ENCODE measurements at regions not wholly inside any gene's neighbourhood (a gene's known extent, or its start where the extent isn't known, plus 50 kb on each side); places are given as distances from the start of the nearest gene placed in this dataset.

- peaks cover 4% of the 10 kb centered on the region for H3K27me3 ChIP-seq (ENCODE audit: control insufficient read depth, insufficient read depth, low read length)
- DNase-seq = no peak
- H3K27ac ChIP-seq (ENCODE audit: low read length) = no peak overlapping the region
- H3K36me3 ChIP-seq (ENCODE audit: control insufficient read depth, insufficient read depth, low read length) = no peaks in the 10 kb centered on the region
- 28% methylated on average over 3 of the region's 7 CpGs for WGBS (ENCODE audit: insufficient coverage)
- no peaks in the 10 kb centered on the region for H3K9me3 ChIP-seq (replicated peaks; ENCODE audit: control insufficient read depth, low read depth, low read length)
- H3K4me1 ChIP-seq (ENCODE audit: control insufficient read depth, insufficient read depth, low read length) = no peaks in the 10 kb centered on the region
- H3K4me3 ChIP-seq (ENCODE audit: low read length) = no peak overlapping the region
Observed at GRCh38 chr20:22385602-22386305, 198.6 kb downstream of the FOXA2 start.

- Histone ChIP-seq H3K4me1 (ENCODE audit: control insufficient read depth, insufficient read depth, low read length) (no peaks in the 10 kb centered on the region), H3K27ac (ENCODE audit: low read length) (no peak overlapping the region), H3K9me3 (replicated peaks; ENCODE audit: control insufficient read depth, low read depth, low read length) (no peaks in the 10 kb centered on the region), H3K4me3 (ENCODE audit: low read length) (no peak overlapping the region), H3K36me3 (ENCODE audit: control insufficient read depth, insufficient read depth, low read length) (no peaks in the 10 kb centered on the region), H3K27me3 (ENCODE audit: control insufficient read depth, insufficient read depth, low read length) (peaks cover 4% of the 10 kb centered on the region)
- no peak for DNase-seq
- WGBS (ENCODE audit: insufficient coverage) = 83% methylated on average over 2 of the region's 3 CpGs
Observed at GRCh38 chr20:22384978-22385377, 199.4 kb downstream of the FOXA2 start.

GRCh38 chr20:22383156-22383555, 201.2 kb downstream of the FOXA2 start:
- Histone ChIP-seq H3K4me3 (ENCODE audit: low read length) (no peak overlapping the region), H3K27me3 (ENCODE audit: control insufficient read depth, insufficient read depth, low read length) (peaks cover 4% of the 10 kb centered on the region), H3K4me1 (ENCODE audit: control insufficient read depth, insufficient read depth, low read length) (no peaks in the 10 kb centered on the region), H3K27ac (ENCODE audit: low read length) (no peak overlapping the region), H3K36me3 (ENCODE audit: control insufficient read depth, insufficient read depth, low read length) (no peaks in the 10 kb centered on the region), H3K9me3 (replicated peaks; ENCODE audit: control insufficient read depth, low read depth, low read length) (no peaks in the 10 kb centered on the region)
- DNase-seq = no peak
- WGBS (ENCODE audit: insufficient coverage) = 83% methylated on average over 2 of the region's 4 CpGs

- Histone ChIP-seq H3K36me3 (ENCODE audit: control insufficient read depth, insufficient read depth, low read length) (no peaks in the 10 kb centered on the region), H3K27ac (ENCODE audit: low read length) (no peak overlapping the region), H3K27me3 (ENCODE audit: control insufficient read depth, insufficient read depth, low read length) (peaks cover 4% of the 10 kb centered on the region), H3K4me3 (ENCODE audit: low read length) (no peak overlapping the region), H3K9me3 (replicated peaks; ENCODE audit: control insufficient read depth, low read depth, low read length) (no peaks in the 10 kb centered on the region), H3K4me1 (ENCODE audit: control insufficient read depth, insufficient read depth, low read length) (no peaks in the 10 kb centered on the region)
- 39% methylated on average over 4 of the region's 6 CpGs for WGBS (ENCODE audit: insufficient coverage)
- peak; percentile 20 for DNase-seq
Observed at GRCh38 chr20:22382742-22383141, 201.6 kb downstream of the FOXA2 start.

- H3K27me3 ChIP-seq (ENCODE audit: control insufficient read depth, insufficient read depth, low read length) = peaks cover 4% of the 10 kb centered on the region
- WGBS (ENCODE audit: insufficient coverage) = 20% methylated on average over 1 of the region's 4 CpGs
- no peak for DNase-seq
- H3K4me3 ChIP-seq (ENCODE audit: low read length) = no peak overlapping the region
- no peaks in the 10 kb centered on the region for H3K4me1 ChIP-seq (ENCODE audit: control insufficient read depth, insufficient read depth, low read length)
- H3K9me3 ChIP-seq (replicated peaks; ENCODE audit: control insufficient read depth, low read depth, low read length) = no peaks in the 10 kb centered on the region
- no peaks in the 10 kb centered on the region for H3K36me3 ChIP-seq (ENCODE audit: control insufficient read depth, insufficient read depth, low read length)
- no peak overlapping the region for H3K27ac ChIP-seq (ENCODE audit: low read length)
Observed at GRCh38 chr20:22381812-22382416, 202.5 kb downstream of the FOXA2 start.

GRCh38 chr20:22379472-22379871, 204.9 kb downstream of the FOXA2 start:
- Histone ChIP-seq H3K36me3 (ENCODE audit: control insufficient read depth, insufficient read depth, low read length) (no peaks in the 10 kb centered on the region), H3K9me3 (replicated peaks; ENCODE audit: control insufficient read depth, low read depth, low read length) (no peaks in the 10 kb centered on the region), H3K27me3 (ENCODE audit: control insufficient read depth, insufficient read depth, low read length) (no peaks in the 10 kb centered on the region), H3K4me1 (ENCODE audit: control insufficient read depth, insufficient read depth, low read length) (no peaks in the 10 kb centered on the region), H3K4me3 (ENCODE audit: low read length) (no peak overlapping the region), H3K27ac (ENCODE audit: low read length) (no peak overlapping the region)
- no peak for DNase-seq

GRCh38 chr20:22374678-22375590, 209.4 kb downstream of the FOXA2 start:
- WGBS (ENCODE audit: insufficient coverage) = 88% methylated on average over 2 of the region's 12 CpGs
- H3K4me3 ChIP-seq (ENCODE audit: low read length) = no peak overlapping the region
- H3K27me3 ChIP-seq (ENCODE audit: control insufficient read depth, insufficient read depth, low read length) = no peaks in the 10 kb centered on the region
- H3K27ac ChIP-seq (ENCODE audit: low read length) = peak overlapping the region; percentile 10
- no peaks in the 10 kb centered on the region for H3K4me1 ChIP-seq (ENCODE audit: control insufficient read depth, insufficient read depth, low read length)
- H3K9me3 ChIP-seq (replicated peaks; ENCODE audit: control insufficient read depth, low read depth, low read length) = no peaks in the 10 kb centered on the region
- peak; percentile 7 for DNase-seq
- no peaks in the 10 kb centered on the region for H3K36me3 ChIP-seq (ENCODE audit: control insufficient read depth, insufficient read depth, low read length)

GRCh38 chr20:22374066-22374465, 210.3 kb downstream of the FOXA2 start:
- WGBS (ENCODE audit: insufficient coverage) = no CpG with 5 or more reads among the region's 3 CpGs
- DNase-seq = no peak
- H3K36me3 ChIP-seq (ENCODE audit: control insufficient read depth, insufficient read depth, low read length) = no peaks in the 10 kb centered on the region
- no peaks in the 10 kb centered on the region for H3K4me1 ChIP-seq (ENCODE audit: control insufficient read depth, insufficient read depth, low read length)
- H3K27me3 ChIP-seq (ENCODE audit: control insufficient read depth, insufficient read depth, low read length) = no peaks in the 10 kb centered on the region
- H3K9me3 ChIP-seq (replicated peaks; ENCODE audit: control insufficient read depth, low read depth, low read length) = no peaks in the 10 kb centered on the region
- H3K4me3 ChIP-seq (ENCODE audit: low read length) = no peak overlapping the region
- no peak overlapping the region for H3K27ac ChIP-seq (ENCODE audit: low read length)

- Histone ChIP-seq H3K27me3 (ENCODE audit: control insufficient read depth, insufficient read depth, low read length) (peaks cover 1% of the 10 kb centered on the region), H3K4me1 (ENCODE audit: control insufficient read depth, insufficient read depth, low read length) (no peaks in the 10 kb centered on the region), H3K36me3 (ENCODE audit: control insufficient read depth, insufficient read depth, low read length) (no peaks in the 10 kb centered on the region), H3K4me3 (ENCODE audit: low read length) (no peak overlapping the region), H3K27ac (ENCODE audit: low read length) (no peak overlapping the region), H3K9me3 (replicated peaks; ENCODE audit: control insufficient read depth, low read depth, low read length) (no peaks in the 10 kb centered on the region)
- DNase-seq = no peak
- WGBS (ENCODE audit: insufficient coverage) = 66% methylated on average over 2 of the region's 5 CpGs
Observed at GRCh38 chr20:22373164-22373895, 211.0 kb downstream of the FOXA2 start.

- WGBS (ENCODE audit: insufficient coverage) = 20% methylated on average over 5 of the region's 5 CpGs
- H3K4me3 ChIP-seq (ENCODE audit: low read length) = no peak overlapping the region
- DNase-seq = peak; percentile 13
- no peaks in the 10 kb centered on the region for H3K36me3 ChIP-seq (ENCODE audit: control insufficient read depth, insufficient read depth, low read length)
- H3K27ac ChIP-seq (ENCODE audit: low read length) = no peak overlapping the region
- H3K9me3 ChIP-seq (replicated peaks; ENCODE audit: control insufficient read depth, low read depth, low read length) = no peaks in the 10 kb centered on the region
- no peaks in the 10 kb centered on the region for H3K4me1 ChIP-seq (ENCODE audit: control insufficient read depth, insufficient read depth, low read length)
- H3K27me3 ChIP-seq (ENCODE audit: control insufficient read depth, insufficient read depth, low read length) = peaks cover 2% of the 10 kb centered on the region
Observed at GRCh38 chr20:22371843-22372242, 212.5 kb downstream of the FOXA2 start.

Data from muscle of leg (tissue), 3 donors.